Natural killer cell (primary cell): ENCODE measurements at regions not wholly inside any gene's neighbourhood (a gene's known extent, or its start where the extent isn't known, plus 50 kb on each side); places are given as distances from the start of the nearest gene placed in this dataset.
"Not testable (repeated sequence)": the region's sequence is repeated elsewhere in the genome, so short reads cannot be mapped to it uniquely, and the experiment has no call there.

ENCODE experiments used
- ATAC-seq, 3 donors: fragments of 150-1000 bp in 2 of 3; fragments of 200-7000 bp in 1 of 3; cut with Tn5 transposase; 1 replicate in 1 of 3; 2 replicates in 2 of 3; pipeline ENCODE4 v1.10.0; 2021; ENCODE audit warnings: mild to moderate bottlenecking in 2 of 3, moderate library complexity in 2 of 3
- DNase-seq, 2 donors: peaks; one replicate each; pipeline versions ENCODE4 v3.0.0 to v3.0.0-alpha.2; 2013 to 2021; ENCODE audit warnings: mixed read lengths in 1 of 2
- H3K27ac ChIP-seq: one replicate; pipeline ENCODE4 v1.5.1; 2013; ENCODE audit warnings: mild to moderate bottlenecking, low read length
- H3K27me3 ChIP-seq: one replicate; pipeline ENCODE4 v1.6.1; 2013; ENCODE audit warnings: low read length; ENCODE audit not compliant: control insufficient read depth, insufficient read depth
- H3K36me3 ChIP-seq: one replicate; pipeline ENCODE4 v1.6.1; 2013; ENCODE audit warnings: low read length; ENCODE audit not compliant: control insufficient read depth, insufficient read depth
- H3K4me1 ChIP-seq: one replicate; pipeline ENCODE4 v1.6.1; 2013; ENCODE audit warnings: low read length; ENCODE audit not compliant: control insufficient read depth, insufficient read depth
- H3K4me3 ChIP-seq: one replicate; pipeline ENCODE4 v1.5.1; 2013; ENCODE audit warnings: low read length
- H3K9me3 ChIP-seq: one replicate; pipeline ENCODE4 v1.6.1; 2013; ENCODE audit warnings: low read length; ENCODE audit not compliant: control insufficient read depth, insufficient read depth
- H3K27ac Mint-ChIP-seq, 2 donors: one replicate each; pipeline ENCODE4 v1.8.0; 2022; ENCODE audit warnings: mild to moderate bottlenecking in 2 of 2, mixed read lengths in 2 of 2, moderate library complexity in 1 of 2
- H3K27me3 Mint-ChIP-seq, 2 donors: one replicate each; pipeline ENCODE4 v1.8.0; 2022; ENCODE audit warnings: low read depth in 2 of 2, mixed read lengths in 2 of 2
- H3K36me3 Mint-ChIP-seq: one replicate; pipeline ENCODE4 v1.8.0; 2022; ENCODE audit warnings: mixed read lengths
- H3K4me1 Mint-ChIP-seq, 2 donors: one replicate each; pipeline ENCODE4 v1.8.0; 2022; ENCODE audit warnings: mixed read lengths in 2 of 2
- H3K4me3 Mint-ChIP-seq: one replicate; pipeline ENCODE4 v1.8.0; 2022; ENCODE audit warnings: mild to moderate bottlenecking, moderate library complexity, mixed read lengths
- H3K9me3 Mint-ChIP-seq, 2 donors: one replicate each; pipeline ENCODE4 v1.8.0; 2022; ENCODE audit warnings: mixed read lengths in 2 of 2
- WGBS: methylation state at CpG from one replicate; pipeline ENCODE4 v1.1.7; 2013; ENCODE audit warnings: missing lambda C conversion rate; ENCODE audit not compliant: insufficient coverage; 5-methylcytosine and 5-hydroxymethylcytosine counted together
- intact Hi-C: fragments of 100-400 bp; cut with micrococcal nuclease; formaldehyde crosslinking; loops from one replicate; pipeline ENCODE4 v1.14.2; 2022

- H3K27ac Mint-ChIP-seq, H3K4me3 ChIP-seq, H3K27me3 ChIP-seq, DNase-seq, H3K36me3 Mint-ChIP-seq, H3K27ac ChIP-seq, H3K9me3 Mint-ChIP-seq, H3K27me3 Mint-ChIP-seq, H3K9me3 ChIP-seq, H3K4me3 Mint-ChIP-seq, intact Hi-C loops, H3K4me1 Mint-ChIP-seq, H3K36me3 ChIP-seq, ATAC-seq, H3K4me1 ChIP-seq: not testable (repeated sequence)
- WGBS: 98% methylated on average over 3 of the region's 4 CpGs
Measured at GRCh38 chr9:40592406-40592805, 536.1 kb downstream of the FOXD4L6 start.

GRCh38 chr9:40591915-40592314, 536.6 kb downstream of the FOXD4L6 start:
- ATAC-seq, intact Hi-C loops, H3K9me3 Mint-ChIP-seq, H3K27ac ChIP-seq, DNase-seq, H3K4me3 Mint-ChIP-seq, H3K4me1 Mint-ChIP-seq, H3K36me3 ChIP-seq, H3K9me3 ChIP-seq, H3K27me3 Mint-ChIP-seq, H3K27me3 ChIP-seq, H3K27ac Mint-ChIP-seq, H3K4me3 ChIP-seq, H3K4me1 ChIP-seq, H3K36me3 Mint-ChIP-seq: not testable (repeated sequence)
- WGBS: 95% methylated on average over 1 of the region's 2 CpGs

DNA sequence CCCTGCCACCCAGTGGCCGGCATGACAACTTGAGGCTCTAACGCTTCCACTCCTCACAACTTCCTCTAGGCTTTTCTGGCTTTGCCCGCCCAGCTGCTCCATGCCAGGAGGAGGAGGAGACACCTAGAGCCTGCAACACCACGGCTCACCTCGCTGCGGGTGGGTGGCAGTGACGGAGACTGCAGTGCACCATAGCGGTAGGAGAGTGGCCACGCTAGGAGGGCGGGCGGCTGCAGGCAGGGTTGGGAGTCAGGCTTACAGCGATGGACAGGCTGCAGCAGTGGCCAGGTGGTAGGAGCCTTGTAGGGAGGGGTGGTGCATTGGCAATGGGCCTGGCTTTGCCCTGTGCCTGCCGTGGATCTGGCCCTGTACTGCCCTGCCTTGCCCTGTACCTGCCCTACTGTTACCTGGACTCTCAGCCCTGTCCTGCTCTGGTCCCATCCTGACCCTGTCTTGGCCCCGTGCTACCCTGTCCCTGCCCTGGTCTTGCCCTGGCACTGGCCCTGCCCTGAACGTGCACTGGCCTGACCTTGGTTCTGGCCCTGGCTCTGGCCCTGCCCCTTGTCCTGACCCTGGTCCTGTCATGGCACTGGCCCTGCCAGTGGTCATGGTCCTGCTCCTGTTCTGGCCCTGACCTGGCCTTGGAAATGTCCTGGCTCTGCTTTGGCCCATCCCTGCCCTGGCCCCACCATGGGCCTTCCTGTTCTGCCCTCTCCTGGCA, 540.8 kb downstream of the FOXD4L6 start:
- H3K27ac ChIP-seq, H3K27ac Mint-ChIP-seq, H3K36me3 Mint-ChIP-seq, H3K4me1 Mint-ChIP-seq, DNase-seq, H3K4me1 ChIP-seq, H3K9me3 ChIP-seq, H3K9me3 Mint-ChIP-seq, H3K27me3 ChIP-seq, intact Hi-C loops, ATAC-seq, H3K4me3 Mint-ChIP-seq, H3K36me3 ChIP-seq, H3K27me3 Mint-ChIP-seq, H3K4me3 ChIP-seq: not testable (repeated sequence)
- 95% methylated on average over 12 of the region's 15 CpGs for WGBS

GRCh38 chr9:40584039-40584438, 544.4 kb downstream of the FOXD4L6 start:
- H3K4me3 Mint-ChIP-seq, H3K27me3 ChIP-seq, ATAC-seq, H3K4me3 ChIP-seq, H3K27ac ChIP-seq, DNase-seq, H3K4me1 Mint-ChIP-seq, H3K36me3 ChIP-seq, intact Hi-C loops, H3K9me3 Mint-ChIP-seq, H3K9me3 ChIP-seq, H3K36me3 Mint-ChIP-seq, H3K27ac Mint-ChIP-seq, H3K27me3 Mint-ChIP-seq, H3K4me1 ChIP-seq: not testable (repeated sequence)
- WGBS: 57% methylated on average over 23 of the region's 67 CpGs

- ATAC-seq, H3K9me3 ChIP-seq, H3K27me3 Mint-ChIP-seq, H3K27me3 ChIP-seq, H3K4me1 ChIP-seq, H3K4me1 Mint-ChIP-seq, intact Hi-C loops, H3K4me3 ChIP-seq, H3K9me3 Mint-ChIP-seq, H3K27ac ChIP-seq, DNase-seq, H3K36me3 ChIP-seq, H3K36me3 Mint-ChIP-seq, H3K27ac Mint-ChIP-seq: not testable (repeated sequence)
- no CpG with 5 or more reads among the region's 7 CpGs for WGBS
- peak overlapping the region; percentile 78 for H3K4me3 Mint-ChIP-seq
Measured at GRCh38 chr9:40583230-40583629, 545.3 kb downstream of the FOXD4L6 start.

GRCh38 chr9:40578908-40579307, 549.6 kb downstream of the FOXD4L6 start:
- H3K27ac ChIP-seq, H3K27ac Mint-ChIP-seq, intact Hi-C loops, H3K4me1 ChIP-seq, H3K36me3 Mint-ChIP-seq, H3K36me3 ChIP-seq, DNase-seq, H3K4me3 ChIP-seq, H3K9me3 ChIP-seq, H3K4me1 Mint-ChIP-seq, H3K4me3 Mint-ChIP-seq, H3K9me3 Mint-ChIP-seq, ATAC-seq, H3K27me3 Mint-ChIP-seq, H3K27me3 ChIP-seq: not testable (repeated sequence)
- WGBS: 85% methylated on average over 7 of the region's 12 CpGs
